GM12878 (cell line): ENCODE measurements at regions not wholly inside any gene's neighbourhood (a gene's known extent, or its start where the extent isn't known, plus 50 kb on each side); places are given as distances from the start of the nearest gene placed in this dataset.

Experiments used
- BCL11A ChIP-seq: IDR thresholded peaks from 2 replicates; pipeline ENCODE4 v1.6.1; 2011; ENCODE audit warnings: low read depth, low read length
- CUX1 ChIP-seq: IDR thresholded peaks from 2 replicates; pipeline ENCODE4 v1.6.1; 2012; ENCODE audit warnings: improper control_type of control experiment, low read depth, low read length; ENCODE audit not compliant: insufficient replicate concordance
- FOXM1 ChIP-seq: IDR thresholded peaks from 2 replicates; pipeline ENCODE4 v1.6.1; 2012; ENCODE audit warnings: low read depth, mild to moderate bottlenecking, inconsistent platforms, low read length, moderate library complexity
- NFYA ChIP-seq: IDR thresholded peaks from 2 replicates; pipeline ENCODE4 v1.6.1; 2011; ENCODE audit warnings: low read depth, mild to moderate bottlenecking, low read length, improper control_type of control experiment, borderline replicate concordance
- NR2C2 ChIP-seq: IDR thresholded peaks from 2 replicates; pipeline ENCODE4 v1.6.1; 2011; ENCODE audit warnings: borderline replicate concordance, low read depth; ENCODE audit not compliant: control insufficient read depth, insufficient read length
- RFX5 ChIP-seq: IDR thresholded peaks from 2 replicates; pipeline ENCODE4 v1.6.1; 2011; ENCODE audit warnings: low read depth, low read length, improper control_type of control experiment
- ZNF274 ChIP-seq: IDR thresholded peaks from one replicate; pipeline ENCODE4 v1.8.0; 2011; ENCODE audit not compliant: insufficient read length, insufficient read depth
- TF ChIP-seq, protein P1 (sequence below): fragments of 450-650 bp; IDR thresholded peaks from 2 replicates; pipeline ENCODE4 v1.6.1; 2017; ENCODE audit warnings: mild to moderate bottlenecking, moderate library complexity
- TF ChIP-seq, protein P2 (sequence below): fragments of 450-650 bp; IDR thresholded peaks from 2 replicates; pipeline ENCODE4 v1.6.1; 2017; ENCODE audit warnings: low read depth, mild to moderate bottlenecking, moderate library complexity

DNA sequence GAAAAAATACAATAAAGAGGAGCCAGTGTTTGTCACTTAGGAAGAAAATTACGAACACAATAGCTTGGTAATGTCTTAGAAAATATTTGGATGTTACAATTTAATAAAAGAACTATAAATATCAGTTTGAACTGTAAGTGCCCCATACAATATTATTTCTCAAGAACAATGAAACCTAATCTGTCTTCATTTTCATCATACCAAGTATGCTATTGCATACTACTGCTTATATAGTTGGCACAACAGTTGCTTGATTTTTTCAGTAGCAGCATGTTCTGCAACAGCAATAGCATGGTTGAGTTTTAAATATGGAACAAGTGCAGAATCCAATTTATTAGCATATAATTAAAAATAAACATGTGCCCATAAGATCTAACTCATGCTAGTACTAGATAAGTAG is 564.6 kb downstream of the C12orf50 start (continued):
- TF ChIP-seq CUX1 (no peak), FOXM1 (no peak), BCL11A (no peak), RFX5 (no peak), ZNF274 (no peak), NFYA (no peak), NR2C2 (no peak)
- TF ChIP-seq, protein P1, sequence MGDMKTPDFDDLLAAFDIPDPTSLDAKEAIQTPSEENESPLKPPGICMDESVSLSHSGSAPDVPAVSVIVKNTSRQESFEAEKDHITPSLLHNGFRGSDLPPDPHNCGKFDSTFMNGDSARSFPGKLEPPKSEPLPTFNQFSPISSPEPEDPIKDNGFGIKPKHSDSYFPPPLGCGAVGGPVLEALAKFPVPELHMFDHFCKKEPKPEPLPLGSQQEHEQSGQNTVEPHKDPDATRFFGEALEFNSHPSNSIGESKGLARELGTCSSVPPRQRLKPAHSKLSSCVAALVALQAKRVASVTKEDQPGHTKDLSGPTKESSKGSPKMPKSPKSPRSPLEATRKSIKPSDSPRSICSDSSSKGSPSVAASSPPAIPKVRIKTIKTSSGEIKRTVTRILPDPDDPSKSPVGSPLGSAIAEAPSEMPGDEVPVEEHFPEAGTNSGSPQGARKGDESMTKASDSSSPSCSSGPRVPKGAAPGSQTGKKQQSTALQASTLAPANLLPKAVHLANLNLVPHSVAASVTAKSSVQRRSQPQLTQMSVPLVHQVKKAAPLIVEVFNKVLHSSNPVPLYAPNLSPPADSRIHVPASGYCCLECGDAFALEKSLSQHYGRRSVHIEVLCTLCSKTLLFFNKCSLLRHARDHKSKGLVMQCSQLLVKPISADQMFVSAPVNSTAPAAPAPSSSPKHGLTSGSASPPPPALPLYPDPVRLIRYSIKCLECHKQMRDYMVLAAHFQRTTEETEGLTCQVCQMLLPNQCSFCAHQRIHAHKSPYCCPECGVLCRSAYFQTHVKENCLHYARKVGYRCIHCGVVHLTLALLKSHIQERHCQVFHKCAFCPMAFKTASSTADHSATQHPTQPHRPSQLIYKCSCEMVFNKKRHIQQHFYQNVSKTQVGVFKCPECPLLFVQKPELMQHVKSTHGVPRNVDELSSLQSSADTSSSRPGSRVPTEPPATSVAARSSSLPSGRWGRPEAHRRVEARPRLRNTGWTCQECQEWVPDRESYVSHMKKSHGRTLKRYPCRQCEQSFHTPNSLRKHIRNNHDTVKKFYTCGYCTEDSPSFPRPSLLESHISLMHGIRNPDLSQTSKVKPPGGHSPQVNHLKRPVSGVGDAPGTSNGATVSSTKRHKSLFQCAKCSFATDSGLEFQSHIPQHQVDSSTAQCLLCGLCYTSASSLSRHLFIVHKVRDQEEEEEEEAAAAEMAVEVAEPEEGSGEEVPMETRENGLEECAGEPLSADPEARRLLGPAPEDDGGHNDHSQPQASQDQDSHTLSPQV: no peak
- TF ChIP-seq, protein P2, sequence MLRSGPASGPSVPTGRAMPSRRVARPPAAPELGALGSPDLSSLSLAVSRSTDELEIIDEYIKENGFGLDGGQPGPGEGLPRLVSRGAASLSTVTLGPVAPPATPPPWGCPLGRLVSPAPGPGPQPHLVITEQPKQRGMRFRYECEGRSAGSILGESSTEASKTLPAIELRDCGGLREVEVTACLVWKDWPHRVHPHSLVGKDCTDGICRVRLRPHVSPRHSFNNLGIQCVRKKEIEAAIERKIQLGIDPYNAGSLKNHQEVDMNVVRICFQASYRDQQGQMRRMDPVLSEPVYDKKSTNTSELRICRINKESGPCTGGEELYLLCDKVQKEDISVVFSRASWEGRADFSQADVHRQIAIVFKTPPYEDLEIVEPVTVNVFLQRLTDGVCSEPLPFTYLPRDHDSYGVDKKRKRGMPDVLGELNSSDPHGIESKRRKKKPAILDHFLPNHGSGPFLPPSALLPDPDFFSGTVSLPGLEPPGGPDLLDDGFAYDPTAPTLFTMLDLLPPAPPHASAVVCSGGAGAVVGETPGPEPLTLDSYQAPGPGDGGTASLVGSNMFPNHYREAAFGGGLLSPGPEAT: no peak
